ENCODE measurements at regions not wholly inside any gene's neighbourhood (a gene's known extent, or its start where the extent isn't known, plus 50 kb on each side); places are given as distances from the start of the nearest gene placed in this dataset.
"Not testable (repeated sequence)": the region's sequence is repeated elsewhere in the genome, so short reads cannot be mapped to it uniquely, and the experiment has no call there.

GRCh38 chr4:14921781-14922180 lies 80.5 kb upstream of the CPEB2 start:
- TF ChIP-seq CTCF (tag by site-specific recombination; IDR thresholded peaks at IDR 0.05); ATF2 (tag by site-specific recombination; IDR thresholded peaks at IDR 0.05; ENCODE audit: low read depth); PRDM1 (tag by site-specific recombination; IDR thresholded peaks at IDR 0.05): not testable (repeated sequence)

Data from HEK293 (cell line).